ENCODE measurements at regions not wholly inside any gene's neighbourhood (a gene's known extent, or its start where the extent isn't known, plus 50 kb on each side); places are given as distances from the start of the nearest gene placed in this dataset.

DNA sequence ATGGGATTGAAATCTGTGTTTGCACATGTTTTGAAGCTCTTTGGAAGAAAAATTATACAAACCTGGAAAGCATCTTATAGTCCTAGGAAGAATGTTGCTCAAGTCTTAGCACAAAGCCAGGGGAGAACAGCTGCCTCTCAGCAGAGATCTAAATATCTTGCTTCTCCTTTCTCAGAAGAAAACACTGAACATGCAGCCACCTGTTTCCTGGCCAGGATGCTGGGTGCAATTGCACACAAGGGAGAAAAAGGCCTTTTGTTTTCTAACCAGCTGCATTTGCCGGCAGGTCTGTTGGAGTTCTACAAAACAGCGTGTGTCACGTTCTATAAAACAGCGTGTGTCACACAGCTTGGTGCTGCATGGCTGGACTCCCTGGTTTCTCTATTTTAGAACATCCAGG is 259.6 kb upstream of the PLD5 start (continued):
- TF ChIP-seq, protein P1, sequence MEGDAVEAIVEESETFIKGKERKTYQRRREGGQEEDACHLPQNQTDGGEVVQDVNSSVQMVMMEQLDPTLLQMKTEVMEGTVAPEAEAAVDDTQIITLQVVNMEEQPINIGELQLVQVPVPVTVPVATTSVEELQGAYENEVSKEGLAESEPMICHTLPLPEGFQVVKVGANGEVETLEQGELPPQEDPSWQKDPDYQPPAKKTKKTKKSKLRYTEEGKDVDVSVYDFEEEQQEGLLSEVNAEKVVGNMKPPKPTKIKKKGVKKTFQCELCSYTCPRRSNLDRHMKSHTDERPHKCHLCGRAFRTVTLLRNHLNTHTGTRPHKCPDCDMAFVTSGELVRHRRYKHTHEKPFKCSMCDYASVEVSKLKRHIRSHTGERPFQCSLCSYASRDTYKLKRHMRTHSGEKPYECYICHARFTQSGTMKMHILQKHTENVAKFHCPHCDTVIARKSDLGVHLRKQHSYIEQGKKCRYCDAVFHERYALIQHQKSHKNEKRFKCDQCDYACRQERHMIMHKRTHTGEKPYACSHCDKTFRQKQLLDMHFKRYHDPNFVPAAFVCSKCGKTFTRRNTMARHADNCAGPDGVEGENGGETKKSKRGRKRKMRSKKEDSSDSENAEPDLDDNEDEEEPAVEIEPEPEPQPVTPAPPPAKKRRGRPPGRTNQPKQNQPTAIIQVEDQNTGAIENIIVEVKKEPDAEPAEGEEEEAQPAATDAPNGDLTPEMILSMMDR (IDR thresholded peaks at IDR 0.05 in 2 of 3, conservative IDR thresholded peaks at IDR 0.05 in 1 of 3; ENCODE audit: borderline replicate concordance in 1 of 3, insufficient read depth in 1 of 3, low read depth in 2 of 3, low read length in 2 of 3) = no peak

DNA sequence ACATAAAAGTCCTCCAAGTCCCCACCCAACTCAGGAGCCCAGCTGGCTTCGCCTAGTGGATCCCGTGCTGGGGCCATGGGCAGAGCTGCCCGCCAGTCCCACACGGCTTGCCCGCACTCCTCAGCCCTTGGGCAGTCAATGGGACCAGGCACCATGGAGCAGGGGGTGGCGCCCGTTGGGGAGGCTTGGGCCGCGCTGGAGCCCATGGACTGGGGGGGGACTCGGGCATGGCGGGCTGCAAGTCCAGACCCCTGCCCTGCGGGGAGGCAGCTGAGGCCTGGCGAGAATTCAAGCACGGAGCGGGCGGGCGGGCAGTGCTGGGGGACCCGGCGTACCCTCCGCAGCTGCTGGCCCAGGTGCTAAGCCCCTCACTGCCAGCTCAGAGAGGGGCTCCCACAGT is 249.8 kb upstream of the PLD5 start:
- ChIA-PET RAD21 (ENCODE audit: low non-redundant PET in 1 of 2, low total read pairs in 2 of 2, uncharacterized antibody in 2 of 2, unreplicated experiment in 2 of 2) (no interaction called here), CTCF (no interaction called here), POLR2A (no interaction called here)
- no TSS peak for BruUV-seq (replicated peaks)
- no peak overlapping the region for H3K27ac ChIP-seq (ENCODE audit: low read depth, low read length)
- H3K9ac ChIP-seq (ENCODE audit: low read length) = no peak overlapping the region
- TF ChIP-seq ZNF274 (IDR thresholded peaks at IDR 0.05; ENCODE audit: low read depth, low read length) (no peak), EZH2 (IDR thresholded peaks at IDR 0.05) (no peak), POLR2AphosphoS5 (IDR thresholded peaks at IDR 0.05; ENCODE audit: low read depth, low read length) (no peak), YY1 (IDR thresholded peaks at IDR 0.05; ENCODE audit: extremely low read depth, insufficient replicate concordance, low read depth, low read length) (no peak), JUND (IDR thresholded peaks at IDR 0.05) (no peak), SP1 (IDR thresholded peaks at IDR 0.05; ENCODE audit: low read depth) (no peak), EGR1 (IDR thresholded peaks at IDR 0.05; ENCODE audit: low read depth) (no peak)
- TF ChIP-seq, protein P1 (IDR thresholded peaks at IDR 0.05 in 2 of 3, conservative IDR thresholded peaks at IDR 0.05 in 1 of 3; ENCODE audit: borderline replicate concordance in 1 of 3, insufficient read depth in 1 of 3, low read depth in 2 of 3, low read length in 2 of 3) = no peak
- H3K79me2 ChIP-seq (ENCODE audit: insufficient read depth, low read length) = no peaks in the 10 kb centered on the region
- no peaks in the 10 kb centered on the region for H3K36me3 ChIP-seq (ENCODE audit: control insufficient read depth in 1 of 2, insufficient read depth in 2 of 2, low read length in 2 of 2)
- no peak for ATAC-seq
- no peaks in the 10 kb centered on the region for H3K4me1 ChIP-seq (ENCODE audit: control insufficient read depth in 1 of 2, insufficient read depth in 2 of 2, low read length in 2 of 2)
- no peaks in the 10 kb centered on the region for H4K20me1 ChIP-seq (ENCODE audit: insufficient read depth)
- no peaks in the 10 kb centered on the region for H3K9me3 ChIP-seq (ENCODE audit: control insufficient read depth in 1 of 2, insufficient read depth in 1 of 2, low read depth in 1 of 2, low read length in 2 of 2)
- no peaks in the 10 kb centered on the region for H3K9me2 ChIP-seq (ENCODE audit: insufficient read depth)
- DNase-seq (ENCODE audit: low read depth, low spot score) = no peak
- H3K4me2 ChIP-seq (ENCODE audit: low read length) = no peak overlapping the region
- intact Hi-C loops (cut with micrococcal nuclease) = no loop called here
- no peaks in the 10 kb centered on the region for H3K27me3 ChIP-seq (ENCODE audit: insufficient read depth, low read length)
- no peak overlapping the region for H2AFZ ChIP-seq (ENCODE audit: low read depth, low read length, poor library complexity, severe bottlenecking)
- H3K4me3 ChIP-seq (replicated peaks in 1 of 2; ENCODE audit: low read depth in 1 of 2, low read length in 2 of 2) = no peak overlapping the region
